DOHH2 (cell line): ENCODE measurements at regions not wholly inside any gene's neighbourhood (a gene's known extent, or its start where the extent isn't known, plus 50 kb on each side); places are given as distances from the start of the nearest gene placed in this dataset.

Experiments used
- H3F3A ChIP-seq: fragments of 200-600 bp; sonication (generic), shearing (Covaris generic); 2 replicates; pipeline ENCODE4 v1.6.0; 2016; ENCODE audit warnings: antibody characterized with exemption, mild to moderate bottlenecking; ENCODE audit not compliant: control insufficient read depth, insufficient read depth
- H3K27ac ChIP-seq: fragments of 200-600 bp; sonication (generic); 2 replicates; pipeline ENCODE4 v1.5.1; 2014; ENCODE audit warnings: low read depth, mild to moderate bottlenecking, low read length, moderate library complexity
- H3K27me3 ChIP-seq: fragments of 200-600 bp; sonication (generic); 2 replicates; pipeline ENCODE4 v1.6.1; 2014; ENCODE audit warnings: mild to moderate bottlenecking, low read length, mixed read lengths; ENCODE audit not compliant: control insufficient read depth
- H3K36me3 ChIP-seq: fragments of 200-600 bp; sonication (generic); 2 replicates; pipeline ENCODE4 v1.6.1; 2014; ENCODE audit warnings: mild to moderate bottlenecking, low read length, moderate library complexity, mixed read lengths; ENCODE audit not compliant: control insufficient read depth
- H3K4me1 ChIP-seq: fragments of 200-600 bp; sonication (generic); 2 replicates; pipeline ENCODE4 v1.6.1; 2014; ENCODE audit warnings: mild to moderate bottlenecking, low read length, mixed read lengths; ENCODE audit not compliant: control insufficient read depth
- H3K4me2 ChIP-seq: fragments of 200-600 bp; sonication (generic); 2 replicates; pipeline ENCODE4 v1.6.0; 2014; ENCODE audit warnings: mild to moderate bottlenecking, low read length, moderate library complexity
- H3K4me3 ChIP-seq: fragments of 200-600 bp; sonication (generic); 2 replicates; pipeline ENCODE4 v1.5.1; 2014; ENCODE audit warnings: mild to moderate bottlenecking, low read length, mixed read lengths
- H3K79me2 ChIP-seq: fragments of 200-600 bp; sonication (generic); 2 replicates; pipeline ENCODE4 v1.6.1; 2014; ENCODE audit warnings: mild to moderate bottlenecking, low read length, mixed read lengths; ENCODE audit not compliant: control insufficient read depth
- H3K9me2 ChIP-seq: fragments of 200-600 bp; sonication (generic); replicated peaks from 2 replicates; pipeline ENCODE4 v1.6.1; 2014; ENCODE audit warnings: mild to moderate bottlenecking, low read length, mixed read lengths; ENCODE audit not compliant: control insufficient read depth
- H3K9me3 ChIP-seq: fragments of 200-600 bp; sonication (generic); 2 replicates; pipeline ENCODE4 v1.6.1; 2014; ENCODE audit warnings: antibody characterized with exemption, low read length, mixed read lengths; ENCODE audit not compliant: control insufficient read depth, insufficient read depth
- H4K20me1 ChIP-seq: fragments of 200-600 bp; sonication (generic); 2 replicates; pipeline ENCODE4 v1.6.0; 2014; ENCODE audit warnings: low read depth, mild to moderate bottlenecking, antibody characterized with exemption, low read length, moderate library complexity; ENCODE audit not compliant: control insufficient read depth, insufficient read depth
- CTCF ChIP-seq: fragments of 200-600 bp; sonication (generic); IDR thresholded peaks from one replicate; pipeline ENCODE4 v1.5.1; 2014; ENCODE audit warnings: antibody characterized with exemption, mild to moderate bottlenecking, low read depth, low read length; ENCODE audit not compliant: poor library complexity, severe bottlenecking
- EZH2phosphoT487 ChIP-seq: fragments of 200-600 bp; sonication (generic); IDR thresholded peaks from 2 replicates; pipeline ENCODE4 v1.6.1; 2017; ENCODE audit warnings: borderline replicate concordance, mild to moderate bottlenecking, antibody characterized with exemption, low read length, moderate library complexity, mixed read lengths

- Histone ChIP-seq H3K4me3 (no peak overlapping the region), H3K27me3 (no peaks in the 10 kb centered on the region), H3K9me2 (no peaks in the 10 kb centered on the region), H3K36me3 (no peaks in the 10 kb centered on the region), H3K79me2 (no peaks in the 10 kb centered on the region), H3F3A (no peaks in the 10 kb centered on the region), H3K9me3 (no peaks in the 10 kb centered on the region), H3K27ac (no peak overlapping the region), H4K20me1 (no peaks in the 10 kb centered on the region), H3K4me1 (no peaks in the 10 kb centered on the region), H3K4me2 (no peak overlapping the region)
- TF ChIP-seq CTCF, result no peak
- no peak for TF ChIP-seq EZH2phosphoT487
These were observed 168.1 kb upstream of the PIRT start for GRCh38 chr17:11005940-11006339.

- H3K4me1 ChIP-seq, result no peaks in the 10 kb centered on the region
- no peak overlapping the region for H3K4me3 ChIP-seq
- no peak overlapping the region for H3K27ac ChIP-seq
- no peaks in the 10 kb centered on the region for H3K9me2 ChIP-seq
- no peak for TF ChIP-seq CTCF
- TF ChIP-seq EZH2phosphoT487, result no peak
- no peaks in the 10 kb centered on the region for H3K27me3 ChIP-seq
- no peaks in the 10 kb centered on the region for H3K9me3 ChIP-seq
- H4K20me1 ChIP-seq, result no peaks in the 10 kb centered on the region
- no peaks in the 10 kb centered on the region for H3K36me3 ChIP-seq
- no peaks in the 10 kb centered on the region for H3F3A ChIP-seq
- no peaks in the 10 kb centered on the region for H3K79me2 ChIP-seq
- no peak overlapping the region for H3K4me2 ChIP-seq
These were observed 164.5 kb upstream of the PIRT start for GRCh38 chr17:11002417-11002816.

GRCh38 chr17:11001651-11002050, 163.8 kb upstream of the PIRT start:
- Histone ChIP-seq H3K9me2 (no peaks in the 10 kb centered on the region), H3K4me3 (no peak overlapping the region), H4K20me1 (no peaks in the 10 kb centered on the region), H3K27me3 (no peaks in the 10 kb centered on the region), H3F3A (no peaks in the 10 kb centered on the region), H3K4me1 (no peaks in the 10 kb centered on the region), H3K27ac (no peak overlapping the region), H3K4me2 (no peak overlapping the region), H3K9me3 (no peaks in the 10 kb centered on the region), H3K36me3 (no peaks in the 10 kb centered on the region), H3K79me2 (no peaks in the 10 kb centered on the region)
- TF ChIP-seq CTCF (no peak), EZH2phosphoT487 (no peak)

GRCh38 chr17:10999484-10999883, 161.6 kb upstream of the PIRT start:
- no peak overlapping the region for H3K4me3 ChIP-seq
- H4K20me1 ChIP-seq, result no peaks in the 10 kb centered on the region
- no peaks in the 10 kb centered on the region for H3K79me2 ChIP-seq
- H3K4me2 ChIP-seq, result no peak overlapping the region
- TF ChIP-seq CTCF (no peak), EZH2phosphoT487 (no peak)
- H3K9me3 ChIP-seq, result no peaks in the 10 kb centered on the region
- H3F3A ChIP-seq, result no peaks in the 10 kb centered on the region
- no peaks in the 10 kb centered on the region for H3K36me3 ChIP-seq
- no peak overlapping the region for H3K27ac ChIP-seq
- no peaks in the 10 kb centered on the region for H3K4me1 ChIP-seq
- H3K27me3 ChIP-seq, result no peaks in the 10 kb centered on the region
- H3K9me2 ChIP-seq, result no peaks in the 10 kb centered on the region
